ENCODE measurements at regions not wholly inside any gene's neighbourhood (a gene's known extent, or its start where the extent isn't known, plus 50 kb on each side); places are given as distances from the start of the nearest gene placed in this dataset.

GRCh38 chr14:55938249-55938791 lies 179.9 kb upstream of the PELI2 start:
- DNase-seq (ENCODE audit: low read depth) = no peak

DNA sequence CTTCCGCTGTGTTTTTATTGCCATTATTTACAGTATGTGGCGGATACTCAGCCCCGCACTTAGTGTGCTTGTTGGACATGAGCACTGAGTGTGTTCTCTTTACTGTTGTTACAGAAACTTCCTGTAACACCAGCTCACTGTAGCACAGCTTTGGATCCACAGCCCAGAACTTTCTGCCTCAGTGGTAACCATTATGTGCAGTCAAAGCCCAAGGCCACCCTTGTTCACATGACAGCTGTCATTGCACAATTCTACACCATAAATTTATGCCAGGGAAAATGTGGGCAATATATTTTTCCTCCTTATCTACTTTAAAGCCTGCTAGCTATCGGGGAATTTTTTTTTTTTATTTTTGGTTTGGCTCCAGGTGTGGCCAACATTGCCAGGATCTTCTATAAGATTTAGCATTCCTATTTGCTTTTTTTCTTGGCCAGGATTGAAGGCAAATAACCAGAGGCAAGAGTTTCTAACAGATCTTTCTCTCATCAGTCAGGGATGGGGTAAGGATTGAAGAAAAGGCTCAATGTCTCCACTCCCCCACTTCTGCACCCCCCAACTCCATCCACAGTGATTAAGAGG lies 176.0 kb upstream of the PELI2 start:
- no peak for DNase-seq (ENCODE audit: low read depth)

DNA sequence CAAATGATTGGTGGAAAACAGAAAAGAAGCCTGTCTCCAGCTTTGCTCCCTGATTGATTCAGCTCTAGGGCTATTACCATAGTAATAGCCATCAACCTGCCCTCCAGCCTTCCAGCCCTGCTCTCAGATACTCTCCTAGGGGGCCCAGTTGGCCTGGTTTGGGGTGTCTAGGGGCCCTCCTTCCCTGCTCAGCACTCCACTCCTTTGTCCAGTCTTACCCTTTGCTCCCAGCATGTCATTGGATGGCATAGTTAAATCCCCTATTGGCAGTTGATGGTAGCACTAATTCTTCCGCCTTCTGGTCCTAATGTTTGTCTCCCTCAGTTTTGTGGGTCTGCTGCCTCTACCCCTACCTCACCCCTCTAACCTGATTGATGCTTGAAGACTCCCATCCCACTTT lies 175.4 kb upstream of the PELI2 start:
- DNase-seq (ENCODE audit: low read depth) = no peak

DNA sequence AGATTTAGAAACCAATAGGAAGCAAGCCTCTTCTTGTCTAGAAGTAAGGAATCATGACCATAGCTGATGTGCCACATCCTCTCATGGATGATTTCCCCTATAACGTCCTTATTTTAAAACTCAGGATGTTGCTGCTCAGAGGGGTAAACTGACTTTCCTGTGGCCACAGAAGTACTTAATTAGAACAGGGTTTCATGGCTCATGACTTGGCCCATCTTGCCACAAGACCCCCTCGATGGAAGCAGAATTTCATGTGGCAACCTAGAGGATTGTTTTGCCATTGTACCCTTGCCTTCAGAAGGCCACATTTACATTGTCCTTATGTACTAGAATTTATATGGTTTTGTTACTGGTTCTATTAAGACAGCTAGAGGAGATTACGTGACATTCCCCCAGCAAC lies 173.5 kb upstream of the PELI2 start:
- no peak for DNase-seq (ENCODE audit: low read depth)

- no peak for DNase-seq (ENCODE audit: low read depth)
Measured at GRCh38 chr14:55946231-55946630, 172.0 kb upstream of the PELI2 start.

DNA sequence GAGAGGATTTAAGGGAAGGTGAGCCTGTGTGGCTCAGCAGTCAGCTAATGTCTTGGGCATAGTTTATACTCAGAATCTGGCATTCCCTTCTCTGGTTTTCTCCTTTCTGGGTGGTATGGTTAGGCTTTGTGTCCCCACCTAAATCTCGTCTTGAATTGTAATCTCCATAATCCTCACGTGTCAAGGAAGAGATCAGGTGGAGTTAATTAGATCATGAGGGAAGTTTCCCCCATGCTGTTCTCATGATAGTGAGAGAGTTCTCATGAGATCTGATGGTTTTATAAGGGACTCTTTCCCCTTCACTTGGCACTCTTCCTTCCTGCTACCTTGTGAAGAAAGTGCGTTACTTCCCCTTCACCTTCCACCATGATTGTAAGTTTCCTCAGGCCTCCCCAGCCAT lies 169.8 kb upstream of the PELI2 start:
- no peak for DNase-seq (ENCODE audit: low read depth)

DNA sequence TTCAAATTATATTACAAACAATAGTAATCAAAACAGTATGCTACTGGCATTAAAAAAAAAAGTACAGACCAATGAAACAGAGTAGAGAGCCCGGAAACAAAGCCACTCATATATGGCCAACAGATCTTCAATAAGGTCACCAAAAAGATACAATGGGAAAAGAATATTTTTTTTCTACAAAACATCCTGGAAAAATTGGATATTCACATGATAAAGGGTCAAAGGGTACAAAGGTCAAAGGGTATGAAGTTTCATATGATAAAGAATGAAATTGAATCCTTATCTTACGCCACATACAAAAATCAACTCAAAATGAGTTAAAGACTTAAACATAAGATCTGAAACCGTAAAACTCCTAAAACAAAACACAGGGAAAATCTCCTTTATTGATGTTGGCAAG lies 168.5 kb upstream of the PELI2 start:
- no peak for DNase-seq (ENCODE audit: low read depth)

- no peak for DNase-seq (ENCODE audit: low read depth)
Measured at GRCh38 chr14:55950135-55950534, 168.1 kb upstream of the PELI2 start.

GRCh38 chr14:55951341-55952206 lies 166.6 kb upstream of the PELI2 start:
- DNase-seq (ENCODE audit: low read depth) = no peak

- no peak for DNase-seq (ENCODE audit: low read depth)
Measured at GRCh38 chr14:55954108-55954507, 164.1 kb upstream of the PELI2 start.

GRCh38 chr14:55955175-55955574 lies 163.0 kb upstream of the PELI2 start:
- no peak for DNase-seq (ENCODE audit: low read depth)

DNA sequence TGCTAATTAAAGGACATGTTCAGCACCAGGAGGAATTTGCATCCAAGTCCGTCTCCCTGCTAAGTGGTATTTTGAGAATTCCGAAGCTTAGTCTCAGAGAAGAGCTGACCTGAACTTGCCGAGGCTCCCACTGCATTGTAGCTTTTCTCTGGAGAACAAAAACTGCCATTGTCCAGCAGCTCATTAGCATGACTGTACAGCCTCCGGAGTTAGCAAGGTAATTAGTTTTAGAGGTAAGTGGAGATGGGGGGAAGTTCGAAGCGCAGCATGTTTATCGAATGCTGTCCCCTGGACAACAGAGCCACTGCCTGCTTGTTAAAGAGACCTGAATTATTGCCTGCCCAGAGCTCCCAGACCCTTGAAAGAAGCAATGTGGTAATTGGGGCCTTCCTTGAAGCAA lies 160.3 kb upstream of the PELI2 start:
- DNase-seq (ENCODE audit: low read depth) = no peak

GRCh38 chr14:55963295-55963694 lies 154.9 kb upstream of the PELI2 start:
- DNase-seq (ENCODE audit: low read depth) = no peak

GRCh38 chr14:55964091-55964490 lies 154.1 kb upstream of the PELI2 start:
- DNase-seq (ENCODE audit: low read depth) = no peak

DNA sequence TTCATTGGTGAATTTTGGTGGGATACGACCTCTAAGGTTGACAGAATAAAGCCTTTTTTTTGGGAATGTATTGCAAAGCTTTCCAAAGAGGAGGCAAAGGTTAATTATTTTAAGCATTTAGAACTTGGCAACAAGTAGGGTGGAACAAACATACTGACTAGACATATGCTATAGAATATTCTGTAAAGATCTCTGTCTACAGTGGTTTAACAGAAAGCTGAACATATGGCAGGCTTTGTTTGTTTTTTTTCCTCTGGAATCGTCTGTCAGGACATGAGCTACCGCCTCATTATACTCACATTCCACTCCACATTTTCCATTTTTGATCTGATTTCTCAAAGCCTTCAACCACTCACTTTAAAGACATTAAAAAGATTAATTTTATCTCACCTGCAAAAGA lies 153.4 kb upstream of the PELI2 start:
- DNase-seq (ENCODE audit: low read depth) = no peak

- no peak for DNase-seq (ENCODE audit: low read depth)
Measured at GRCh38 chr14:55965851-55966250, 152.4 kb upstream of the PELI2 start.

- no peak for DNase-seq (ENCODE audit: low read depth)
Measured at GRCh38 chr14:55968741-55969140, 149.5 kb upstream of the PELI2 start.

DNA sequence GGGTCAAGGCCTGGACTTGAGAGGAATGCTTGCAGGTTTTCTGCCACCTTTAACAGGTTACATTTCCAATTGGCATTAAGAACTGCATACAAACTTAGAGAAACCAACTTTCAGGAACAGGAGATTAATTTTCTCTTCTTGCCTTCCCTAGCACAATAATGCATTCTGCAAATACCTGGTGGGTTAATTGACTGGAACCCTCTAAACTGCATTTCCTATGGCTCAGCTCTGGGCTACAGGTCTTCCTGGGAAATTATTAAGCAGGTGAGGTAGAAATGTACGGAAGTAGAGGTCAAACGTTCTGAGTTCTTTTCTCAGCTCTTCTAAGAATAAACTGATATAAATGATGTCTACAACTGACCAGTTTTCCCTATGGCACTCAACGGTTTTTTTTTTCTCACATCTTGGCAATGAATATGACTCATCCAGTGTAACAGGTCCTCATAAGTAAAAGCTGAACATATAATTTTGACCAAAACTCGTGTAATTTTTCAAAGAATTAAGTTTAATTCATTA lies 144.9 kb upstream of the PELI2 start:
- no peak for DNase-seq (ENCODE audit: low read depth)

- DNase-seq (ENCODE audit: low read depth) = no peak
Measured at GRCh38 chr14:55973911-55974630, 144.1 kb upstream of the PELI2 start.

DNA sequence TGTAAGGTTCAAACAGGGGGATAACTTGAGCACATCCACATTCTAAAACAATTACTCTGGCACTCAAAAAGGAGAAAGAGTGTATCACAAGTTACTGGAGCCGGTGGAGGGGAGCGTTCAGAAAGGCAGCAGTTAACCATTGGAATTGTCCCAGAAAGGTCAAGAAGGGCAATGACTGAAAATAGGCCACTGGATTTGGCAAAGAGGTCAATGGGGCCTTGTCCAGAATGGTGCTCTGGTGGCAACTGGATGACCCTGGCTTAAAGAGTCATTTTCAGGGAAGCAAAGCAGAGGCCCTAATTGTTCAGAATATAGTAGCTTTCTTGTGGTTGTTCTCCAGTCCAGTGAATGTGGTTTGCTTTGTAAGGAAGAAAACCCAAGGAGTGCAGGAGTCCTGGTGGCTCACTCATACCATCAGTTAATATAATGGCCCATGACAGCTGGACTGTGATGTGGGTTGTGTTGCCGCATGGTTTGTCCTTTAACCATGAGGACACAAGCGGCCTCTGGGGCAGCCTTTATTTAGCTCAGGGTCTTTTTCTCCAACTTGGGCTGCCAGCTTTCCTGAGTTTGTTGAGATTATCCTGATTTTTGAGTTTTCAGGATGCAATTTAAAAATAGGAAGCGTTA lies 142.8 kb upstream of the PELI2 start:
- DNase-seq (ENCODE audit: low read depth) = no peak

DNA sequence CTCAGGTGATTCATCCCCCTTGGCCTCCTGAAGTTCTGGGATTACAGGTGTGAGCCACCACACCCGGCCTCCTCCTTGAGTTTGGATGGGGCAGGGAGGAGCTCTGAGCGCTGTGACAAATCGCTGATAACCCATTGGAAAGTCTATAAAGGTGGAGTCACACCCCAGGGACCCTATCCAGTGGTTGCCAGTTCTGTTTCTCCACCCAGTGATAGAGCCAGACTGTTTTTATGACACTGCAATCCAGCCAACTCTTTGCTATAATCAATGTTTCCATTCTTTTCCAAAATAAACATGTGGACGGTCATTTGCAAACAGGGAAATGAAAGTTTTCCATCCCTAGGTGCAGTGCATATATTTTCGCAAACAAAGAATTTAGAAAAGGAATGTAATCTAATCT lies 142.0 kb upstream of the PELI2 start:
- no peak for DNase-seq (ENCODE audit: low read depth)

DNA sequence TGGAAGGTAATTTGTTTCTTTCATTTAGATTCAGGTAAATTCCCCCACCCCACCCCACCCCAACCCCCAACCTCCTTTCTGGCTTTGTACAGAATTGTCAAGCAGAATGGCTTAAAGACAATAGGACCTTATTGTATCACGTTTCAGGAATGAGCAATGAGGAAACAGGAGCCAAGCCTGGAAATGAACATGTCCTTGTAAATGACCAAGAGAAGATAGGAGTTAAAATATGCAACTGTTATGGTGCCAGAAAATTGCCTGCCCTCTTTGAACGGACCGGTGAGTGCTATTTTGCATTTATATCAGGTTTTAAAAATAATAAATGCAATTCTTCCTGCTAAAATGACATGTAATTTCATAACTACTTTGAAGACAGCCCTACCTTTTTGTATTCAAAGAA lies 141.6 kb upstream of the PELI2 start:
- no peak for DNase-seq (ENCODE audit: low read depth)

All from activated T-helper 9 cell treated with anti-CD3 and anti-CD28 coated beads, Interleukin-2, amount 50 U/mL, for 16 hours (primary cell).